HEK293 (cell line): ENCODE measurements at regions not wholly inside any gene's neighbourhood (a gene's known extent, or its start where the extent isn't known, plus 50 kb on each side); places are given as distances from the start of the nearest gene placed in this dataset.

Experiments
- CTCF ChIA-PET: fragments of 350-600 bp; formaldehyde crosslinking; extraction: SDS; loops from one replicate; lab custom pipeline; 2021; ENCODE audit warnings: antibody characterized with exemption; lab: Yijun Ruan, JAX
- POLR2A ChIA-PET: fragments of 300-600 bp; formaldehyde crosslinking; extraction: SDS; loops from one replicate; lab custom pipeline; 2020; ENCODE audit warnings: antibody characterized with exemption, inconsistent platforms; lab: Yijun Ruan, JAX
- H3K27ac ChIP-seq: fragments of 200-500 bp; sonication (Bioruptor generic); 2 replicates; pipeline ENCODE4 v1.5.1; 2014; ENCODE audit warnings: low read depth, low read length, control low read depth, inconsistent platforms; ENCODE audit errors: extremely low read depth
- H3K36me3 ChIP-seq, 2 experiments: fragments of 200-500 bp in 1 of 2; sonication (Bioruptor generic) in 1 of 2; 1 replicate in 1 of 2; 2 replicates in 1 of 2; pipeline ENCODE4 v1.5.1; 2014 to 2017; ENCODE audit warnings: inconsistent platforms in 2 of 2, low read length in 2 of 2; ENCODE audit not compliant: control insufficient read depth in 2 of 2, insufficient read depth in 1 of 2
- H3K4me1 ChIP-seq: fragments of 200-500 bp; sonication (Bioruptor generic); 2 replicates; pipeline ENCODE4 v1.5.1; 2014; ENCODE audit warnings: mild to moderate bottlenecking, low read length, inconsistent platforms; ENCODE audit not compliant: control insufficient read depth, insufficient read depth
- H3K4me3 ChIP-seq: 2 replicates; pipeline ENCODE4 v1.5.1; 2011; ENCODE audit warnings: low read depth, mild to moderate bottlenecking, control low read depth, low read length, moderate library complexity
- H3K9me3 ChIP-seq: fragments of 200-500 bp; sonication (Bioruptor generic); 2 replicates; pipeline ENCODE4 v1.5.1; 2014; ENCODE audit warnings: low read depth, low read length, inconsistent platforms; ENCODE audit not compliant: control insufficient read depth, insufficient read depth
- BCL11A ChIP-seq: fragments of 450-650 bp; formaldehyde crosslinking; IDR thresholded peaks from 2 replicates; pipeline ENCODE4 v1.5.1; 2016; ENCODE audit warnings: low read depth, missing biosample characterization, missing genetic modification characterization
- CTCF ChIP-seq: fragments of 450-650 bp; formaldehyde crosslinking; IDR thresholded peaks from 2 replicates; pipeline ENCODE4 v1.5.1; 2016; ENCODE audit warnings: missing biosample characterization, missing genetic modification characterization
- FEZF1 ChIP-seq: fragments of 450-650 bp; formaldehyde crosslinking; IDR thresholded peaks from 2 replicates; pipeline ENCODE4 v1.5.1; 2016; ENCODE audit warnings: missing biosample characterization, missing genetic modification characterization
- MZF1 ChIP-seq: fragments of 450-650 bp; formaldehyde crosslinking; IDR thresholded peaks from 2 replicates; pipeline ENCODE4 v1.5.1; 2017; ENCODE audit warnings: missing biosample characterization, missing genetic modification characterization, borderline replicate concordance
- REPIN1 ChIP-seq: fragments of 450-650 bp; formaldehyde crosslinking; IDR thresholded peaks from 2 replicates; pipeline ENCODE4 v1.5.1; 2017; ENCODE audit warnings: missing biosample characterization, missing genetic modification characterization, low read depth
- YY2 ChIP-seq: fragments of 450-650 bp; formaldehyde crosslinking; IDR thresholded peaks from 2 replicates; pipeline ENCODE4 v1.5.1; 2016; ENCODE audit warnings: missing biosample characterization, missing genetic modification characterization
- ZNF112 ChIP-seq: fragments of 450-650 bp; formaldehyde crosslinking; IDR thresholded peaks from 2 replicates; pipeline ENCODE4 v1.5.0; 2017; ENCODE audit warnings: missing biosample characterization, missing genetic modification characterization
- ZNF292 ChIP-seq: fragments of 450-650 bp; formaldehyde crosslinking; IDR thresholded peaks from 2 replicates; pipeline ENCODE4 v1.5.1; 2016; ENCODE audit warnings: low read depth, missing biosample characterization, missing genetic modification characterization, borderline replicate concordance
- ZNF350 ChIP-seq: fragments of 450-650 bp; formaldehyde crosslinking; IDR thresholded peaks from 2 replicates; pipeline ENCODE4 v1.5.0; 2017; ENCODE audit warnings: missing biosample characterization, mild to moderate bottlenecking, missing genetic modification characterization
- ZNF433 ChIP-seq: fragments of 450-650 bp; formaldehyde crosslinking; IDR thresholded peaks from 2 replicates; pipeline ENCODE4 v1.5.1; 2016; ENCODE audit warnings: missing biosample characterization, missing genetic modification characterization, low read depth
- ZNF558 ChIP-seq: fragments of 450-650 bp; formaldehyde crosslinking; IDR thresholded peaks from 2 replicates; pipeline ENCODE4 v1.5.1; 2016; ENCODE audit warnings: missing biosample characterization, missing genetic modification characterization
- ZNF629 ChIP-seq: fragments of 450-650 bp; formaldehyde crosslinking; IDR thresholded peaks from 2 replicates; pipeline ENCODE4 v1.5.1; 2017; ENCODE audit warnings: missing biosample characterization, missing genetic modification characterization
- ZSCAN30 ChIP-seq: fragments of 450-650 bp; IDR thresholded peaks from 2 replicates; pipeline ENCODE4 v1.5.1; 2018; ENCODE audit warnings: missing biosample characterization, mild to moderate bottlenecking, missing genetic modification characterization, moderate library complexity
- TF ChIP-seq, protein P1 (sequence below): fragments of 450-650 bp; formaldehyde crosslinking; IDR thresholded peaks from 2 replicates; pipeline ENCODE4 v1.5.1; 2017; ENCODE audit warnings: missing biosample characterization, missing genetic modification characterization
- TF ChIP-seq, protein P2 (sequence below): fragments of 450-650 bp; formaldehyde crosslinking; IDR thresholded peaks from 2 replicates; pipeline ENCODE4 v1.5.1; 2016; ENCODE audit warnings: missing biosample characterization, missing genetic modification characterization
- TF ChIP-seq, protein P3 (sequence below): fragments of 450-650 bp; formaldehyde crosslinking; IDR thresholded peaks from 2 replicates; pipeline ENCODE4 v1.5.0; 2017; ENCODE audit warnings: missing biosample characterization, missing genetic modification characterization, borderline replicate concordance

DNA sequence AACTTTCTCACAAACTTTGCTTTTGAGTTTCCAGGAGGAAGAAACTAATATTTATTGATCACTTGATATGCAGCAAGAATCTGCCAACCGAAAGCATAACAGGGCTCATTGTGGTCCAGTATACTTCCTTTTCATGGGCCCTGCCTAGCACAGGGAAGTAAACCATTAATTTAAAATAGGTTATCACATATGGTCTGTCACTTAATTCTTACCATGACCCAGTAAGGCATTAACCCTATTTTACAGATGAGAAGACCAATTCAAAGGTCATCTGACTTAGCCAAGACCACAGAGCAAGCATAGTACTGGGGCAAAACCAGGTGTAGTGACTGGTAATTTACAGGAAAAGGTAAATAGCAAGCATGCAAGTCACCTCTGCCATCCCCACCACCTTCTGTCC lies 336.9 kb upstream of the DMAC1 start:
- no peaks in the 10 kb centered on the region for H3K36me3 ChIP-seq
- ChIA-PET CTCF (no interaction called here), POLR2A (no interaction called here)

DNA sequence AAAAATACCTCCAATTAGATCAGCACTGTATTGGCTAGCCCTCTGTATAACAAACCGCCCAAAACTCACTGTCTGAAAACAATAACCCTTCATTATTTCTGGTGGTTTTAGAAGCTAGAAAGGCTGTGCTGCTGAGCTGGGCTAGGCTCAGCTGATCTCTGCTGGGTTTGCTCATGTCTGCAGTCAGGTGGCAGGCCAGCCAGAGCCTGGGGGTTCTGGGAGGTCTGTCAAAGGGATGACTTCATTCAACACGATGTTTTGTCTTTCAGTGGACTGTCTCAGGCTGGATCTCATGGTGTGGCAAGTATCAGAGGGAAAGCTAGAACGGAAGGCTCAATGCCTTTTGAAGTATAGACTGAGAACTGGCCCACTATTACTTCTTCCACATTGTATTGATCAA lies 335.1 kb upstream of the DMAC1 start:
- Histone ChIP-seq H3K4me3 (no peak overlapping the region), H3K36me3 (no peaks in the 10 kb centered on the region), H3K27ac (no peak overlapping the region), H3K4me1 (no peaks in the 10 kb centered on the region), H3K9me3 (no peaks in the 10 kb centered on the region)
- CTCF ChIA-PET = no interaction called here
- TF ChIP-seq, protein P1, sequence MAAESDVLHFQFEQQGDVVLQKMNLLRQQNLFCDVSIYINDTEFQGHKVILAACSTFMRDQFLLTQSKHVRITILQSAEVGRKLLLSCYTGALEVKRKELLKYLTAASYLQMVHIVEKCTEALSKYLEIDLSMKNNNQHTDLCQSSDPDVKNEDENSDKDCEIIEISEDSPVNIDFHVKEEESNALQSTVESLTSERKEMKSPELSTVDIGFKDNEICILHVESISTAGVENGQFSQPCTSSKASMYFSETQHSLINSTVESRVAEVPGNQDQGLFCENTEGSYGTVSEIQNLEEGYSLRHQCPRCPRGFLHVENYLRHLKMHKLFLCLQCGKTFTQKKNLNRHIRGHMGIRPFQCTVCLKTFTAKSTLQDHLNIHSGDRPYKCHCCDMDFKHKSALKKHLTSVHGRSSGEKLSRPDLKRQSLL (tag by site-specific recombination) = no peak
- no peak for TF ChIP-seq ZNF433 (tag by site-specific recombination)
- TF ChIP-seq BCL11A (tag by site-specific recombination) = no peak
- TF ChIP-seq ZNF558 (tag by site-specific recombination) = no peak
- TF ChIP-seq ZNF350 = no peak
- TF ChIP-seq, protein P2, sequence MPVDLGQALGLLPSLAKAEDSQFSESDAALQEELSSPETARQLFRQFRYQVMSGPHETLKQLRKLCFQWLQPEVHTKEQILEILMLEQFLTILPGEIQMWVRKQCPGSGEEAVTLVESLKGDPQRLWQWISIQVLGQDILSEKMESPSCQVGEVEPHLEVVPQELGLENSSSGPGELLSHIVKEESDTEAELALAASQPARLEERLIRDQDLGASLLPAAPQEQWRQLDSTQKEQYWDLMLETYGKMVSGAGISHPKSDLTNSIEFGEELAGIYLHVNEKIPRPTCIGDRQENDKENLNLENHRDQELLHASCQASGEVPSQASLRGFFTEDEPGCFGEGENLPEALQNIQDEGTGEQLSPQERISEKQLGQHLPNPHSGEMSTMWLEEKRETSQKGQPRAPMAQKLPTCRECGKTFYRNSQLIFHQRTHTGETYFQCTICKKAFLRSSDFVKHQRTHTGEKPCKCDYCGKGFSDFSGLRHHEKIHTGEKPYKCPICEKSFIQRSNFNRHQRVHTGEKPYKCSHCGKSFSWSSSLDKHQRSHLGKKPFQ (tag by site-specific recombination) = no peak
- TF ChIP-seq YY2 (tag by site-specific recombination) = no peak
- no peak for TF ChIP-seq ZSCAN30 (tag by site-specific recombination)
- no peak for TF ChIP-seq ZNF112 (tag by site-specific recombination)
- POLR2A ChIA-PET = no interaction called here

More for the DNA sequence above, 336.9 kb upstream of the DMAC1 start:
- H3K4me3 ChIP-seq = no peak overlapping the region
- no peaks in the 10 kb centered on the region for H3K9me3 ChIP-seq
- TF ChIP-seq MZF1 = no peak
- no peak for TF ChIP-seq REPIN1 (tag by site-specific recombination)
- no peak for TF ChIP-seq ZNF629 (tag by site-specific recombination)
- TF ChIP-seq CTCF (tag by site-specific recombination) = no peak
- TF ChIP-seq ZNF292 (tag by site-specific recombination) = no peak
- TF ChIP-seq FEZF1 (tag by site-specific recombination) = no peak
- TF ChIP-seq, protein P3, sequence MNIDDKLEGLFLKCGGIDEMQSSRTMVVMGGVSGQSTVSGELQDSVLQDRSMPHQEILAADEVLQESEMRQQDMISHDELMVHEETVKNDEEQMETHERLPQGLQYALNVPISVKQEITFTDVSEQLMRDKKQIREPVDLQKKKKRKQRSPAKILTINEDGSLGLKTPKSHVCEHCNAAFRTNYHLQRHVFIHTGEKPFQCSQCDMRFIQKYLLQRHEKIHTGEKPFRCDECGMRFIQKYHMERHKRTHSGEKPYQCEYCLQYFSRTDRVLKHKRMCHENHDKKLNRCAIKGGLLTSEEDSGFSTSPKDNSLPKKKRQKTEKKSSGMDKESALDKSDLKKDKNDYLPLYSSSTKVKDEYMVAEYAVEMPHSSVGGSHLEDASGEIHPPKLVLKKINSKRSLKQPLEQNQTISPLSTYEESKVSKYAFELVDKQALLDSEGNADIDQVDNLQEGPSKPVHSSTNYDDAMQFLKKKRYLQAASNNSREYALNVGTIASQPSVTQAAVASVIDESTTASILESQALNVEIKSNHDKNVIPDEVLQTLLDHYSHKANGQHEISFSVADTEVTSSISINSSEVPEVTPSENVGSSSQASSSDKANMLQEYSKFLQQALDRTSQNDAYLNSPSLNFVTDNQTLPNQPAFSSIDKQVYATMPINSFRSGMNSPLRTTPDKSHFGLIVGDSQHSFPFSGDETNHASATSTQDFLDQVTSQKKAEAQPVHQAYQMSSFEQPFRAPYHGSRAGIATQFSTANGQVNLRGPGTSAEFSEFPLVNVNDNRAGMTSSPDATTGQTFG (tag by site-specific recombination) = no peak
- no peaks in the 10 kb centered on the region for H3K4me1 ChIP-seq
- H3K27ac ChIP-seq = no peak overlapping the region
